Thyroid gland (tissue), 4 donors: ENCODE measurements at regions not wholly inside any gene's neighbourhood (a gene's known extent, or its start where the extent isn't known, plus 50 kb on each side); places are given as distances from the start of the nearest gene placed in this dataset.

Experiments used
- CTCF ChIP-seq, 6 experiments: fragments of 200-600 bp in 3 of 6; fragments of 450-650 bp in 3 of 6; sonication (generic) in 3 of 6; IDR thresholded peaks; one replicate each; pipeline ENCODE4 v1.5.1; 2016 to 2019; ENCODE audit warnings: antibody characterized with exemption in 6 of 6, mild to moderate bottlenecking in 2 of 6, inconsistent platforms in 1 of 6, moderate library complexity in 1 of 6
- POLR2A ChIP-seq, 2 donors: fragments of 450-650 bp; IDR thresholded peaks; one replicate each; pipeline ENCODE4 v1.6.1; 2017; ENCODE audit warnings: antibody characterized with exemption in 2 of 2, mild to moderate bottlenecking in 2 of 2, moderate library complexity in 1 of 2

- no peak for TF ChIP-seq CTCF (IDR thresholded peaks at IDR 0.05)
- TF ChIP-seq POLR2A (IDR thresholded peaks at IDR 0.05): no peak
Measured at GRCh38 chr6:98717988-98718387, 116.4 kb upstream of the POU3F2 start.
